ENCODE measurements at regions not wholly inside any gene's neighbourhood (a gene's known extent, or its start where the extent isn't known, plus 50 kb on each side); places are given as distances from the start of the nearest gene placed in this dataset.

- no peak overlapping the region for H2AFZ ChIP-seq (ENCODE audit: low read length)
Measured at GRCh38 chr7:113446791-113447190, 328.4 kb upstream of the SMIM30 start.

GRCh38 chr7:113446391-113446790 is 328.0 kb upstream of the SMIM30 start:
- H3K36me3 ChIP-seq (replicated peaks; ENCODE audit: insufficient read depth, low read length) = no peaks in the 10 kb centered on the region
- H3K4me2 ChIP-seq (ENCODE audit: low read depth, low read length) = no peak overlapping the region
- no peaks in the 10 kb centered on the region for H3K27me3 ChIP-seq (replicated peaks; ENCODE audit: insufficient read depth, low read length)
- H3F3A ChIP-seq (ENCODE audit: insufficient read depth, low read length) = no peaks in the 10 kb centered on the region
- no peaks in the 10 kb centered on the region for H4K20me1 ChIP-seq (ENCODE audit: insufficient read depth, low read length)
- no peak overlapping the region for H2AFZ ChIP-seq (ENCODE audit: low read length)
- no peak overlapping the region for H3K4me3 ChIP-seq (ENCODE audit: low read length)
- H3K27ac ChIP-seq (ENCODE audit: low read length) = no peak overlapping the region
- no peaks in the 10 kb centered on the region for H3K9me2 ChIP-seq (replicated peaks; ENCODE audit: insufficient read depth, low read length)
- no peak for TF ChIP-seq EZH2phosphoT487 (IDR thresholded peaks at IDR 0.05; ENCODE audit: low read length)
- TF ChIP-seq CTCF (IDR thresholded peaks at IDR 0.05; ENCODE audit: low read length) = no peak
- TF ChIP-seq EZH2 (optimal IDR thresholded peaks at IDR 0.05; ENCODE audit: low read depth, low read length) = no peak
- DNase-seq = no peak
- H3K4me1 ChIP-seq (ENCODE audit: low read length) = no peaks in the 10 kb centered on the region
- no peaks in the 10 kb centered on the region for H3K79me2 ChIP-seq (ENCODE audit: low read length)
- no peaks in the 10 kb centered on the region for H3K9me3 ChIP-seq (replicated peaks; ENCODE audit: insufficient read depth, low read length)
- H3K9ac ChIP-seq (ENCODE audit: low read length) = no peak overlapping the region

More at GRCh38 chr7:113446791-113447190, 328.4 kb upstream of the SMIM30 start:
- Histone ChIP-seq H3K4me1 (ENCODE audit: low read length) (no peaks in the 10 kb centered on the region), H3K9ac (ENCODE audit: low read length) (no peak overlapping the region), H3F3A (ENCODE audit: insufficient read depth, low read length) (no peaks in the 10 kb centered on the region), H3K27ac (ENCODE audit: low read length) (no peak overlapping the region), H4K20me1 (ENCODE audit: insufficient read depth, low read length) (no peaks in the 10 kb centered on the region), H3K4me3 (ENCODE audit: low read length) (no peak overlapping the region), H3K79me2 (ENCODE audit: low read length) (no peaks in the 10 kb centered on the region), H3K27me3 (replicated peaks; ENCODE audit: insufficient read depth, low read length) (no peaks in the 10 kb centered on the region), H3K9me2 (replicated peaks; ENCODE audit: insufficient read depth, low read length) (no peaks in the 10 kb centered on the region), H3K9me3 (replicated peaks; ENCODE audit: insufficient read depth, low read length) (no peaks in the 10 kb centered on the region), H3K36me3 (replicated peaks; ENCODE audit: insufficient read depth, low read length) (no peaks in the 10 kb centered on the region), H3K4me2 (ENCODE audit: low read depth, low read length) (no peak overlapping the region)
- TF ChIP-seq CTCF (IDR thresholded peaks at IDR 0.05; ENCODE audit: low read length) = no peak
- no peak for TF ChIP-seq EZH2 (optimal IDR thresholded peaks at IDR 0.05; ENCODE audit: low read depth, low read length)
- TF ChIP-seq EZH2phosphoT487 (IDR thresholded peaks at IDR 0.05; ENCODE audit: low read length) = no peak
- DNase-seq = no peak

- Histone ChIP-seq H3K9me2 (replicated peaks; ENCODE audit: insufficient read depth, low read length) (no peaks in the 10 kb centered on the region), H3K27ac (ENCODE audit: low read length) (no peak overlapping the region), H3K27me3 (replicated peaks; ENCODE audit: insufficient read depth, low read length) (no peaks in the 10 kb centered on the region)
Measured at GRCh38 chr7:113444261-113444660, 325.9 kb upstream of the SMIM30 start.

More at GRCh38 chr7:113444261-113444660, 325.9 kb upstream of the SMIM30 start:
- Histone ChIP-seq H3K36me3 (replicated peaks; ENCODE audit: insufficient read depth, low read length) (no peaks in the 10 kb centered on the region), H3K9ac (ENCODE audit: low read length) (no peak overlapping the region), H3K9me3 (replicated peaks; ENCODE audit: insufficient read depth, low read length) (no peaks in the 10 kb centered on the region), H3K4me1 (ENCODE audit: low read length) (no peaks in the 10 kb centered on the region), H3K4me3 (ENCODE audit: low read length) (no peak overlapping the region), H2AFZ (ENCODE audit: low read length) (no peak overlapping the region), H4K20me1 (ENCODE audit: insufficient read depth, low read length) (no peaks in the 10 kb centered on the region), H3K4me2 (ENCODE audit: low read depth, low read length) (no peak overlapping the region), H3K79me2 (ENCODE audit: low read length) (no peaks in the 10 kb centered on the region), H3F3A (ENCODE audit: insufficient read depth, low read length) (no peaks in the 10 kb centered on the region)
- DNase-seq = no peak
- TF ChIP-seq EZH2 (optimal IDR thresholded peaks at IDR 0.05; ENCODE audit: low read depth, low read length) (no peak), CTCF (IDR thresholded peaks at IDR 0.05; ENCODE audit: low read length) (no peak), EZH2phosphoT487 (IDR thresholded peaks at IDR 0.05; ENCODE audit: low read length) (no peak)
